ENCODE measurements at regions not wholly inside any gene's neighbourhood (a gene's known extent, or its start where the extent isn't known, plus 50 kb on each side); places are given as distances from the start of the nearest gene placed in this dataset.

- no peak for ATAC-seq
Observed at GRCh38 chr18:51862051-51862715, 477.8 kb upstream of the DCC start.

GRCh38 chr18:51864219-51864965 lies 475.6 kb upstream of the DCC start:
- TF ChIP-seq TCF4 (CRISPR knock-in tag; IDR thresholded peaks at IDR 0.05; ENCODE audit: borderline replicate concordance), result no peak
- no peak for TF ChIP-seq CREB5 (CRISPR knock-in tag; IDR thresholded peaks at IDR 0.05; ENCODE audit: low read depth)
- TF ChIP-seq RARB (CRISPR knock-in tag; IDR thresholded peaks at IDR 0.05), result no peak
- ATAC-seq, result no peak

More at GRCh38 chr18:51862051-51862715, 477.8 kb upstream of the DCC start:
- no peak for TF ChIP-seq TCF4 (CRISPR knock-in tag; IDR thresholded peaks at IDR 0.05; ENCODE audit: borderline replicate concordance)
- TF ChIP-seq ISL1 (CRISPR knock-in tag; IDR thresholded peaks at IDR 0.05), result no peak
- no peak for TF ChIP-seq PATZ1 (CRISPR knock-in tag; IDR thresholded peaks at IDR 0.05; ENCODE audit: borderline replicate concordance)
- TF ChIP-seq SNAI2 (CRISPR knock-in tag; IDR thresholded peaks at IDR 0.05), result no peak
- TF ChIP-seq ZFP30 (CRISPR knock-in tag; IDR thresholded peaks at IDR 0.05), result no peak
- no peak for TF ChIP-seq BACH2 (CRISPR knock-in tag; IDR thresholded peaks at IDR 0.05; ENCODE audit: borderline replicate concordance)
- no peak for TF ChIP-seq GLIS3 (CRISPR knock-in tag; IDR thresholded peaks at IDR 0.05)
- TF ChIP-seq TSHZ2 (CRISPR knock-in tag; IDR thresholded peaks at IDR 0.05), result no peak
- TF ChIP-seq PPARA (CRISPR knock-in tag; IDR thresholded peaks at IDR 0.05; ENCODE audit: borderline replicate concordance), result no peak
- TF ChIP-seq CSRNP3 (CRISPR knock-in tag; IDR thresholded peaks at IDR 0.05), result no peak
- TF ChIP-seq ZNF70 (CRISPR knock-in tag; IDR thresholded peaks at IDR 0.05), result no peak

- no peak for ATAC-seq
- TF ChIP-seq OSR1 (CRISPR knock-in tag; IDR thresholded peaks at IDR 0.05) (no peak), ISL1 (CRISPR knock-in tag; IDR thresholded peaks at IDR 0.05) (no peak), TCF4 (CRISPR knock-in tag; IDR thresholded peaks at IDR 0.05; ENCODE audit: borderline replicate concordance) (no peak), CSDC2 (CRISPR knock-in tag; IDR thresholded peaks at IDR 0.05) (no peak), GLIS3 (CRISPR knock-in tag; IDR thresholded peaks at IDR 0.05) (no peak), PPARA (CRISPR knock-in tag; IDR thresholded peaks at IDR 0.05; ENCODE audit: borderline replicate concordance) (no peak), ZNF565 (CRISPR knock-in tag; conservative IDR thresholded peaks at IDR 0.05; ENCODE audit: low read depth) (no peak), ZFP30 (CRISPR knock-in tag; IDR thresholded peaks at IDR 0.05) (no peak), BACH2 (CRISPR knock-in tag; IDR thresholded peaks at IDR 0.05; ENCODE audit: borderline replicate concordance) (no peak), ZNF70 (CRISPR knock-in tag; IDR thresholded peaks at IDR 0.05) (no peak), TSHZ2 (CRISPR knock-in tag; IDR thresholded peaks at IDR 0.05) (no peak), ZNF8 (CRISPR knock-in tag; IDR thresholded peaks at IDR 0.05) (no peak), PATZ1 (CRISPR knock-in tag; IDR thresholded peaks at IDR 0.05; ENCODE audit: borderline replicate concordance) (no peak), ZFP3 (CRISPR knock-in tag; IDR thresholded peaks at IDR 0.05) (no peak)
Observed at GRCh38 chr18:51865538-51865937, 474.5 kb upstream of the DCC start.

Measured in SK-N-SH treated with all-trans-retinoic acid at 6 μM for 48 hours (cell line).